Left ventricle myocardium inferior (tissue), 1 donor: ENCODE measurements at regions not wholly inside any gene's neighbourhood (a gene's known extent, or its start where the extent isn't known, plus 50 kb on each side); places are given as distances from the start of the nearest gene placed in this dataset.
"Not testable (repeated sequence)": the region's sequence is repeated elsewhere in the genome, so short reads cannot be mapped to it uniquely, and the experiment has no call there.

ENCODE experiments used
- DNase-seq: peaks from one replicate; pipeline ENCODE4 v3.0.0-alpha.2; 2020
- H3K27ac ChIP-seq: fragments of 200-600 bp; replicated peaks from 2 replicates; pipeline ENCODE4 v1.8.0; 2021
- H3K27me3 ChIP-seq: fragments of 200-600 bp; 2 replicates; pipeline ENCODE4 v1.8.0; 2021; ENCODE audit warnings: low read depth
- H3K36me3 ChIP-seq: fragments of 200-600 bp; 2 replicates; pipeline ENCODE4 v1.8.0; 2021
- H3K4me1 ChIP-seq: fragments of 200-600 bp; 2 replicates; pipeline ENCODE4 v1.8.0; 2021
- H3K4me3 ChIP-seq: fragments of 200-600 bp; 2 replicates; pipeline ENCODE4 v1.8.0; 2021; ENCODE audit warnings: mild to moderate bottlenecking, moderate library complexity
- H3K9me3 ChIP-seq: fragments of 200-600 bp; replicated peaks from 2 replicates; pipeline ENCODE4 v1.8.0; 2021
- intact Hi-C: fragments of 100-400 bp; cut with micrococcal nuclease; formaldehyde crosslinking; loops from one replicate; pipeline ENCODE4 v1.11.0; 2022
- TF ChIP-seq, protein P1 (sequence below): fragments of 200-600 bp; IDR thresholded peaks from 2 replicates; pipeline ENCODE4 v1.8.0; 2021; ENCODE audit warnings: antibody characterized with exemption, mild to moderate bottlenecking, borderline replicate concordance
- donor health status: DM: no; HTN: yes; CAD: no; lungs with severe emphysema.

GRCh38 chr4:64821219-64821976 lies 412.1 kb upstream of the TECRL start:
- Histone ChIP-seq H3K4me3 (no peak overlapping the region), H3K4me1 (no peaks in the 10 kb centered on the region), H3K9me3 (peaks cover 7% of the 10 kb centered on the region), H3K27ac (no peak overlapping the region), H3K27me3 (no peaks in the 10 kb centered on the region), H3K36me3 (no peaks in the 10 kb centered on the region)
- TF ChIP-seq, protein P1, sequence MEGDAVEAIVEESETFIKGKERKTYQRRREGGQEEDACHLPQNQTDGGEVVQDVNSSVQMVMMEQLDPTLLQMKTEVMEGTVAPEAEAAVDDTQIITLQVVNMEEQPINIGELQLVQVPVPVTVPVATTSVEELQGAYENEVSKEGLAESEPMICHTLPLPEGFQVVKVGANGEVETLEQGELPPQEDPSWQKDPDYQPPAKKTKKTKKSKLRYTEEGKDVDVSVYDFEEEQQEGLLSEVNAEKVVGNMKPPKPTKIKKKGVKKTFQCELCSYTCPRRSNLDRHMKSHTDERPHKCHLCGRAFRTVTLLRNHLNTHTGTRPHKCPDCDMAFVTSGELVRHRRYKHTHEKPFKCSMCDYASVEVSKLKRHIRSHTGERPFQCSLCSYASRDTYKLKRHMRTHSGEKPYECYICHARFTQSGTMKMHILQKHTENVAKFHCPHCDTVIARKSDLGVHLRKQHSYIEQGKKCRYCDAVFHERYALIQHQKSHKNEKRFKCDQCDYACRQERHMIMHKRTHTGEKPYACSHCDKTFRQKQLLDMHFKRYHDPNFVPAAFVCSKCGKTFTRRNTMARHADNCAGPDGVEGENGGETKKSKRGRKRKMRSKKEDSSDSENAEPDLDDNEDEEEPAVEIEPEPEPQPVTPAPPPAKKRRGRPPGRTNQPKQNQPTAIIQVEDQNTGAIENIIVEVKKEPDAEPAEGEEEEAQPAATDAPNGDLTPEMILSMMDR, result no peak
- no peak for DNase-seq
- intact Hi-C loops, result no loop called here

DNA sequence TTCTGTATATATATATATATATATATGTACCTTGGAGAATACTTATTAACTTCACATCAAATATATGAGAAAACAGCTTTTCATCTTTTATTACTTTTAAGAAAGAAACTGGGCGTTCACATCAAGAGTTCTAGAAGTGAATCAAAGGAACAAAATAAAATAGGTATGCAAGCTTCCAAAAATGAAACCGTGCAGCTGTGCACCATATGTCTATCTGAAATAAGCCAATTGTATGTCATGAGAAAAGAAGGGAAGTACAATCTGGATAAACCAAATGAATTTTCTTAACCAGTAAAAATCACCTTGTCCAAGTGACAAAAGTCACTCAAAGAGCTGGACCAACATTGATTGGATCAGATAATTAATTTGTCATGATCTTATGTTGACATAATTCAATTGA lies 405.4 kb upstream of the TECRL start:
- Histone ChIP-seq H3K9me3 (peaks cover 10% of the 10 kb centered on the region), H3K27ac (no peak overlapping the region), H3K27me3 (no peaks in the 10 kb centered on the region), H3K36me3 (no peaks in the 10 kb centered on the region), H3K4me1 (no peaks in the 10 kb centered on the region), H3K4me3 (no peak overlapping the region)
- DNase-seq, result no peak
- TF ChIP-seq, protein P1, result no peak
- intact Hi-C loops, result no loop called here

DNA sequence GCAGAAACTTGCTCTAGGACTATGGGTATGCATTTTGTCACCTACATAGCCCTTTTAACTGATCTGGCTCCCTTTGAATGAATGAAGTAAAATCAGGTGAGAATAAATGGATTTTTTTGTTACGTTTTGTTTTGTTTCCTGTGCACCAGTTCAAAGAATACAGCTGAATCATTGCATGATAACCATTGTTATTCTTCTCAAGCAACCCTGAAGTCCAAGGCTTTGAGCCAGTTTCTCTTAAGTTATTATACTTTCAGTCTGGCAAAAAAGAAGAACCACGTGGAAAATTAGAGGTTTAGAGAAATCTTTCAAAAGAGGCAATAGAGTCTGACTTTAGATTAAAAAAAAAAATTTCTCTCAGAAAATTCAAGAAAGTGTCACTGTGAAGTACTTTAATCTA lies 398.6 kb upstream of the TECRL start:
- DNase-seq, result no peak
- H3K9me3 ChIP-seq, result peaks cover 27% of the 10 kb centered on the region
- no peaks in the 10 kb centered on the region for H3K4me1 ChIP-seq
- TF ChIP-seq, protein P1, result no peak
- no peaks in the 10 kb centered on the region for H3K36me3 ChIP-seq
- no peak overlapping the region for H3K4me3 ChIP-seq
- no peak overlapping the region for H3K27ac ChIP-seq
- H3K27me3 ChIP-seq, result no peaks in the 10 kb centered on the region
- intact Hi-C loops, result no loop called here

DNA sequence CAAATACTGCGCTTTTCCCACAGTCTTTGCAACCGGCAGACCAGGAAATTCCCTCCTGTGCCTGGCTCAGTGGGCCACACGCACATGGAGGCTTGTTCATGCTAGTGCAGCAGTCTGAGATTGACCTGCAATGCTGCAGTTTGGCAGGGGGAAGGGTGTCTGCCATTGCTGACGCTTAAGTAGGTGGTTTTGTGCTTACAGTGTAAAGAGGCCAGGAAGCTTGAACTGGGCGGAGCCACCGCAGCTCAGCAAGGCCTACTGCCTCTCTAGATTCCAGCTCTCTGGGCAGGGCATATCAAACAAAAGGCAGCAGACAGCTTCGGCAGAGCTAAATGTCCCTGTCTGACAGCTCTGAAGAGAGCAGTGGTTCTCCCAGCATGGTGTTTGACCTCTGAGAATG lies 390.5 kb upstream of the TECRL start:
- TF ChIP-seq, protein P1, result no peak
- Histone ChIP-seq H3K36me3 (no peaks in the 10 kb centered on the region), H3K27me3 (no peaks in the 10 kb centered on the region), H3K9me3 (peaks cover 29% of the 10 kb centered on the region), H3K27ac (no peak overlapping the region), H3K4me3 (no peak overlapping the region), H3K4me1 (no peaks in the 10 kb centered on the region)
- no peak for DNase-seq
- intact Hi-C loops, result no loop called here

- H3K4me1 ChIP-seq, H3K27ac ChIP-seq, H3K36me3 ChIP-seq, DNase-seq, H3K4me3 ChIP-seq, intact Hi-C loops, H3K27me3 ChIP-seq: not testable (repeated sequence)
- H3K9me3 ChIP-seq, result peaks cover 19% of the 10 kb centered on the region
Measured at GRCh38 chr4:64798828-64799227, 389.6 kb upstream of the TECRL start.

DNA sequence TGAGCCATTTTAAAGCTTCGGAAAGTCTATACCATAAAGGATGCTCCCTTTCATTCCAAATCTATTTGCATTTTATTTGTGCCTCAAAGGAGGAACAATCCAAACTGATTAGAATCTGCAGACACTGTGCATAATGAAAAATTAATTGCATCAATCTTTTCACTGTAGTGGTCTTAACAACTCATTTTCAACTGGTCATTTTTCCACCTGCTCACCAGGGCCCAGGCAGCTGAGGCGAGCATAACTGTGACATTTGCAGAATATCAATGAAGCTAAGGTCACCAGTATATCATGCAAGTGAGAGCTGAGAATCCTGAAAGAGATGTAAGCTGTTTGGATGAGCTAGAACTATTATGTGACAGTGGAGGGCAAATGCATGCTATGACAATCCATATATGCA lies 387.3 kb upstream of the TECRL start:
- Histone ChIP-seq H3K27ac (no peak overlapping the region), H3K9me3 (peaks cover 2% of the 10 kb centered on the region), H3K4me1 (no peaks in the 10 kb centered on the region), H3K27me3 (no peaks in the 10 kb centered on the region), H3K4me3 (no peak overlapping the region), H3K36me3 (no peaks in the 10 kb centered on the region)
- TF ChIP-seq, protein P1, result no peak
- no peak for DNase-seq
- intact Hi-C loops, result no loop called here
